ENCODE measurements at regions not wholly inside any gene's neighbourhood (a gene's known extent, or its start where the extent isn't known, plus 50 kb on each side); places are given as distances from the start of the nearest gene placed in this dataset.

- no peaks in the 10 kb centered on the region for H3K4me1 ChIP-seq (ENCODE audit: control insufficient read depth in 4 of 4, insufficient read depth in 4 of 4, low read length in 3 of 4)
- TF ChIP-seq HNF4A (conservative IDR thresholded peaks at IDR 0.05) (no peak), MAX (IDR thresholded peaks at IDR 0.05) (no peak), CTCF (IDR thresholded peaks at IDR 0.05; ENCODE audit: low read depth, low read length, missing input control) (no peak)
- no peak overlapping the region for H3K9ac ChIP-seq (ENCODE audit: low read depth in 1 of 2, low read length in 2 of 2)
- H3K27me3 ChIP-seq (ENCODE audit: control insufficient read depth in 4 of 4, insufficient read depth in 4 of 4, low read length in 3 of 4) = peaks cover 0 to 3% (median 0%) of the 10 kb centered on the region in 4 donors
- no peak overlapping the region for H3K4me3 ChIP-seq (ENCODE audit: low read depth in 1 of 3, low read length in 3 of 3)
- DNase-seq (ENCODE audit: low spot score) = no peak
- H3K9me3 ChIP-seq (ENCODE audit: control insufficient read depth in 4 of 4, low read length in 3 of 4) = peaks cover 0 to 2% (median 0%) of the 10 kb centered on the region in 4 donors
- 67% methylated on average over 6 of the region's 6 CpGs for WGBS
- H3K36me3 ChIP-seq (ENCODE audit: control insufficient read depth in 4 of 4, insufficient read depth in 3 of 4, low read depth in 1 of 4, low read length in 3 of 4) = no peaks in the 10 kb centered on the region
- no peak overlapping the region for H3K27ac ChIP-seq (ENCODE audit: low read depth in 1 of 2, low read length in 2 of 2)
Observed at GRCh38 chr20:52681288-52681687, 290.9 kb upstream of the TSHZ2 start.

GRCh38 chr20:52677216-52677615, 294.9 kb upstream of the TSHZ2 start:
- Histone ChIP-seq H3K9ac (ENCODE audit: low read depth in 1 of 2, low read length in 2 of 2) (no peak overlapping the region), H3K27ac (ENCODE audit: low read depth in 1 of 2, low read length in 2 of 2) (no peak overlapping the region), H3K9me3 (ENCODE audit: control insufficient read depth in 4 of 4, low read length in 3 of 4) (peaks cover 0 to 2% (median 0%) of the 10 kb centered on the region in 4 donors), H3K4me1 (ENCODE audit: control insufficient read depth in 4 of 4, insufficient read depth in 4 of 4, low read length in 3 of 4) (no peaks in the 10 kb centered on the region), H3K4me3 (ENCODE audit: low read depth in 1 of 3, low read length in 3 of 3) (no peak overlapping the region), H3K27me3 (ENCODE audit: control insufficient read depth in 4 of 4, insufficient read depth in 4 of 4, low read length in 3 of 4) (peaks cover 0 to 3% (median 0%) of the 10 kb centered on the region in 4 donors), H3K36me3 (ENCODE audit: control insufficient read depth in 4 of 4, insufficient read depth in 3 of 4, low read depth in 1 of 4, low read length in 3 of 4) (no peaks in the 10 kb centered on the region)
- no peak for TF ChIP-seq MAX (IDR thresholded peaks at IDR 0.05)
- TF ChIP-seq FOXA1 (IDR thresholded peaks at IDR 0.05) = no peak
- no peak for TF ChIP-seq GABPA (IDR thresholded peaks at IDR 0.05 in 1 of 2, conservative IDR thresholded peaks at IDR 0.05 in 1 of 2)
- no peak for TF ChIP-seq EGR1 (IDR thresholded peaks at IDR 0.05; ENCODE audit: low read depth in 2 of 2)
- no peak for TF ChIP-seq JUND (IDR thresholded peaks at IDR 0.05)
- no peak for TF ChIP-seq TAF1 (conservative IDR thresholded peaks at IDR 0.05)
- TF ChIP-seq REST (IDR thresholded peaks at IDR 0.05) = no peak
- no peak for TF ChIP-seq ATF3 (IDR thresholded peaks at IDR 0.05)
- no peak for TF ChIP-seq RAD21 (IDR thresholded peaks at IDR 0.05)
- TF ChIP-seq RXRA (IDR thresholded peaks at IDR 0.05) = no peak
- WGBS = 63% methylated on average over 2 of the region's 2 CpGs
- DNase-seq (ENCODE audit: low spot score) = no peak
